HEK293 (cell line): ENCODE measurements at regions not wholly inside any gene's neighbourhood (a gene's known extent, or its start where the extent isn't known, plus 50 kb on each side); places are given as distances from the start of the nearest gene placed in this dataset.

ENCODE experiments used
- CTCF ChIA-PET: fragments of 350-600 bp; formaldehyde crosslinking; extraction: SDS; loops from one replicate; lab custom pipeline; 2021; ENCODE audit warnings: antibody characterized with exemption; lab: Yijun Ruan, JAX
- POLR2A ChIA-PET: fragments of 300-600 bp; formaldehyde crosslinking; extraction: SDS; loops from one replicate; lab custom pipeline; 2020; ENCODE audit warnings: antibody characterized with exemption, inconsistent platforms; lab: Yijun Ruan, JAX
- H3K27ac ChIP-seq: fragments of 200-500 bp; sonication (Bioruptor generic); 2 replicates; pipeline ENCODE4 v1.5.1; 2014; ENCODE audit warnings: low read depth, low read length, control low read depth, inconsistent platforms; ENCODE audit errors: extremely low read depth
- H3K36me3 ChIP-seq, 2 experiments: fragments of 200-500 bp in 1 of 2; sonication (Bioruptor generic) in 1 of 2; 1 replicate in 1 of 2; 2 replicates in 1 of 2; pipeline ENCODE4 v1.5.1; 2014 to 2017; ENCODE audit warnings: inconsistent platforms in 2 of 2, low read length in 2 of 2; ENCODE audit not compliant: control insufficient read depth in 2 of 2, insufficient read depth in 1 of 2
- H3K4me1 ChIP-seq: fragments of 200-500 bp; sonication (Bioruptor generic); 2 replicates; pipeline ENCODE4 v1.5.1; 2014; ENCODE audit warnings: mild to moderate bottlenecking, low read length, inconsistent platforms; ENCODE audit not compliant: control insufficient read depth, insufficient read depth
- H3K4me3 ChIP-seq: 2 replicates; pipeline ENCODE4 v1.5.1; 2011; ENCODE audit warnings: low read depth, mild to moderate bottlenecking, control low read depth, low read length, moderate library complexity
- H3K9me3 ChIP-seq: fragments of 200-500 bp; sonication (Bioruptor generic); 2 replicates; pipeline ENCODE4 v1.5.1; 2014; ENCODE audit warnings: low read depth, low read length, inconsistent platforms; ENCODE audit not compliant: control insufficient read depth, insufficient read depth
- EGR2 ChIP-seq: fragments of 450-650 bp; formaldehyde crosslinking; IDR thresholded peaks from 2 replicates; pipeline ENCODE4 v1.5.1; 2016; ENCODE audit warnings: low read depth, missing biosample characterization, missing genetic modification characterization
- REPIN1 ChIP-seq: fragments of 450-650 bp; formaldehyde crosslinking; IDR thresholded peaks from 2 replicates; pipeline ENCODE4 v1.5.1; 2017; ENCODE audit warnings: missing biosample characterization, missing genetic modification characterization, low read depth
- SETDB1 ChIP-seq: IDR thresholded peaks from one replicate; pipeline ENCODE4 v1.6.1; 2017; ENCODE audit warnings: mild to moderate bottlenecking, low read length, moderate library complexity, mixed read lengths; ENCODE audit not compliant: insufficient read length
- WT1 ChIP-seq: fragments of 450-650 bp; formaldehyde crosslinking; IDR thresholded peaks from 2 replicates; pipeline ENCODE4 v1.5.1; 2016; ENCODE audit warnings: missing biosample characterization, missing genetic modification characterization
- ZNF292 ChIP-seq: fragments of 450-650 bp; formaldehyde crosslinking; IDR thresholded peaks from 2 replicates; pipeline ENCODE4 v1.5.1; 2016; ENCODE audit warnings: low read depth, missing biosample characterization, missing genetic modification characterization, borderline replicate concordance
- ZNF350 ChIP-seq: fragments of 450-650 bp; formaldehyde crosslinking; IDR thresholded peaks from 2 replicates; pipeline ENCODE4 v1.5.0; 2017; ENCODE audit warnings: missing biosample characterization, mild to moderate bottlenecking, missing genetic modification characterization
- ZNF501 ChIP-seq: fragments of 450-650 bp; formaldehyde crosslinking; IDR thresholded peaks from 2 replicates; pipeline ENCODE4 v1.5.1; 2016; ENCODE audit warnings: missing biosample characterization, missing genetic modification characterization
- ZNF529 ChIP-seq: fragments of 450-650 bp; formaldehyde crosslinking; IDR thresholded peaks from 2 replicates; pipeline ENCODE4 v1.5.1; 2017; ENCODE audit warnings: missing genetic modification characterization, missing biosample characterization; ENCODE audit not compliant: insufficient replicate concordance
- ZNF654 ChIP-seq: fragments of 450-650 bp; formaldehyde crosslinking; IDR thresholded peaks from 2 replicates; pipeline ENCODE4 v1.5.1; 2016; ENCODE audit warnings: low read depth, missing biosample characterization, missing genetic modification characterization
- TF ChIP-seq, protein P1 (sequence below): fragments of 450-650 bp; formaldehyde crosslinking; IDR thresholded peaks from 2 replicates; pipeline ENCODE4 v1.5.0; 2017; ENCODE audit warnings: missing biosample characterization, missing genetic modification characterization, borderline replicate concordance
- TF ChIP-seq, protein P2 (sequence below): fragments of 450-650 bp; IDR thresholded peaks from 2 replicates; pipeline ENCODE4 v1.5.1; 2018; ENCODE audit warnings: missing biosample characterization, missing genetic modification characterization
- TF ChIP-seq, protein P3 (sequence below): fragments of 450-650 bp; formaldehyde crosslinking; IDR thresholded peaks from 2 replicates; pipeline ENCODE4 v1.5.1; 2016; ENCODE audit warnings: missing biosample characterization, missing genetic modification characterization
- TF ChIP-seq, protein P4 (sequence below): fragments of 450-650 bp; formaldehyde crosslinking; IDR thresholded peaks from 2 replicates; pipeline ENCODE4 v1.5.1; 2017; ENCODE audit warnings: missing biosample characterization, missing genetic modification characterization

DNA sequence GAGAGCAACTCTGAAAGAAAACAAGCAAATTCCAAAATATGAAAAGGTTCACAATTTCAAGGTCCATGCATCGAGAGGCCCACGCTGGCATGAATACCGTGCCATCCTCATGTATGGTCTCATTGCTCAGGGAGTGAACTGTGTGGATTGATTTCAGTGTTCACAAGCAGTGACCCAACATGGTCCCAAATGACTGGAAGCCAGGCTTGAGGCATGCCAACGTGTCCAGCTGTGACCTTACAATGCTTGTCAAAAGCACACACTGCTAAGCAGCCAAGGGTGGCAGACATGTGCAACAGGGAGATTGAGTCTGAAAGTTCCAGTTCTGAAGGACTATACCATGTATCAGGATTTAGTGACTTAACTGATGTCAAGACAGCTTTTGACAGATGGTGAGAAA, 58.7 kb upstream of the CLDN24 start:
- ChIA-PET POLR2A (no interaction called here), CTCF (no interaction called here)
- Histone ChIP-seq H3K4me1 (no peaks in the 10 kb centered on the region), H3K9me3 (no peaks in the 10 kb centered on the region), H3K36me3 (no peaks in the 10 kb centered on the region), H3K27ac (no peak overlapping the region), H3K4me3 (no peak overlapping the region)
- TF ChIP-seq, protein P1, sequence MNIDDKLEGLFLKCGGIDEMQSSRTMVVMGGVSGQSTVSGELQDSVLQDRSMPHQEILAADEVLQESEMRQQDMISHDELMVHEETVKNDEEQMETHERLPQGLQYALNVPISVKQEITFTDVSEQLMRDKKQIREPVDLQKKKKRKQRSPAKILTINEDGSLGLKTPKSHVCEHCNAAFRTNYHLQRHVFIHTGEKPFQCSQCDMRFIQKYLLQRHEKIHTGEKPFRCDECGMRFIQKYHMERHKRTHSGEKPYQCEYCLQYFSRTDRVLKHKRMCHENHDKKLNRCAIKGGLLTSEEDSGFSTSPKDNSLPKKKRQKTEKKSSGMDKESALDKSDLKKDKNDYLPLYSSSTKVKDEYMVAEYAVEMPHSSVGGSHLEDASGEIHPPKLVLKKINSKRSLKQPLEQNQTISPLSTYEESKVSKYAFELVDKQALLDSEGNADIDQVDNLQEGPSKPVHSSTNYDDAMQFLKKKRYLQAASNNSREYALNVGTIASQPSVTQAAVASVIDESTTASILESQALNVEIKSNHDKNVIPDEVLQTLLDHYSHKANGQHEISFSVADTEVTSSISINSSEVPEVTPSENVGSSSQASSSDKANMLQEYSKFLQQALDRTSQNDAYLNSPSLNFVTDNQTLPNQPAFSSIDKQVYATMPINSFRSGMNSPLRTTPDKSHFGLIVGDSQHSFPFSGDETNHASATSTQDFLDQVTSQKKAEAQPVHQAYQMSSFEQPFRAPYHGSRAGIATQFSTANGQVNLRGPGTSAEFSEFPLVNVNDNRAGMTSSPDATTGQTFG, result no peak
- TF ChIP-seq ZNF350 (tag by site-specific recombination), result no peak
- TF ChIP-seq WT1 (tag by site-specific recombination), result no peak
- TF ChIP-seq, protein P2, sequence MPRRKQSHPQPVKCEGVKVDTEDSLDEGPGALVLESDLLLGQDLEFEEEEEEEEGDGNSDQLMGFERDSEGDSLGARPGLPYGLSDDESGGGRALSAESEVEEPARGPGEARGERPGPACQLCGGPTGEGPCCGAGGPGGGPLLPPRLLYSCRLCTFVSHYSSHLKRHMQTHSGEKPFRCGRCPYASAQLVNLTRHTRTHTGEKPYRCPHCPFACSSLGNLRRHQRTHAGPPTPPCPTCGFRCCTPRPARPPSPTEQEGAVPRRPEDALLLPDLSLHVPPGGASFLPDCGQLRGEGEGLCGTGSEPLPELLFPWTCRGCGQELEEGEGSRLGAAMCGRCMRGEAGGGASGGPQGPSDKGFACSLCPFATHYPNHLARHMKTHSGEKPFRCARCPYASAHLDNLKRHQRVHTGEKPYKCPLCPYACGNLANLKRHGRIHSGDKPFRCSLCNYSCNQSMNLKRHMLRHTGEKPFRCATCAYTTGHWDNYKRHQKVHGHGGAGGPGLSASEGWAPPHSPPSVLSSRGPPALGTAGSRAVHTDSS, result no peak

DNA sequence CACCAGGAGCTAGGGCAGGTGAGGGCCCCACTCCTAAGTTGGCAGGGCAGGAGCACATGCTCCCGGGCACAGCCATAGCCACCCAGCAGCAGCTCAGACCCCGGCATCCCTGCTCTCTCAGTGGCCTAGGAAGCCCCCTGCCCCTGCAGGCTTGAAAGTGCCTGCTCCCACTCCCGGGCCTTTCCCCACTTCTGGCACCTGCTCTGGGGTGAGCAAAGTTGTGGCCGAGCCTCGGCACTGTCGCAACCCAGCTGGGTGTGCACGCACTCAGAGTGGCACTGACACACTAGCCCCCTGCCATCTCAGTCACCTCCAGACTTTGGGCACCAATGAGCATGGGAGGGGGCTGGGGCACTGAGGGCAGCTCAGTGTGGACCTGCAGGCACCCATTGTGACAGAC, 60.8 kb upstream of the CDKN2AIP start:
- POLR2A ChIA-PET, result no interaction called here
- Histone ChIP-seq H3K27ac (no peak overlapping the region), H3K9me3 (no peaks in the 10 kb centered on the region)
- TF ChIP-seq ZNF292 (tag by site-specific recombination), result no peak
- no peak for TF ChIP-seq REPIN1 (tag by site-specific recombination)
- TF ChIP-seq ZNF654 (tag by site-specific recombination), result no peak
- TF ChIP-seq, protein P1, result no peak
- TF ChIP-seq, protein P3, sequence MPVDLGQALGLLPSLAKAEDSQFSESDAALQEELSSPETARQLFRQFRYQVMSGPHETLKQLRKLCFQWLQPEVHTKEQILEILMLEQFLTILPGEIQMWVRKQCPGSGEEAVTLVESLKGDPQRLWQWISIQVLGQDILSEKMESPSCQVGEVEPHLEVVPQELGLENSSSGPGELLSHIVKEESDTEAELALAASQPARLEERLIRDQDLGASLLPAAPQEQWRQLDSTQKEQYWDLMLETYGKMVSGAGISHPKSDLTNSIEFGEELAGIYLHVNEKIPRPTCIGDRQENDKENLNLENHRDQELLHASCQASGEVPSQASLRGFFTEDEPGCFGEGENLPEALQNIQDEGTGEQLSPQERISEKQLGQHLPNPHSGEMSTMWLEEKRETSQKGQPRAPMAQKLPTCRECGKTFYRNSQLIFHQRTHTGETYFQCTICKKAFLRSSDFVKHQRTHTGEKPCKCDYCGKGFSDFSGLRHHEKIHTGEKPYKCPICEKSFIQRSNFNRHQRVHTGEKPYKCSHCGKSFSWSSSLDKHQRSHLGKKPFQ (tag by site-specific recombination), result no peak
- TF ChIP-seq, protein P4, sequence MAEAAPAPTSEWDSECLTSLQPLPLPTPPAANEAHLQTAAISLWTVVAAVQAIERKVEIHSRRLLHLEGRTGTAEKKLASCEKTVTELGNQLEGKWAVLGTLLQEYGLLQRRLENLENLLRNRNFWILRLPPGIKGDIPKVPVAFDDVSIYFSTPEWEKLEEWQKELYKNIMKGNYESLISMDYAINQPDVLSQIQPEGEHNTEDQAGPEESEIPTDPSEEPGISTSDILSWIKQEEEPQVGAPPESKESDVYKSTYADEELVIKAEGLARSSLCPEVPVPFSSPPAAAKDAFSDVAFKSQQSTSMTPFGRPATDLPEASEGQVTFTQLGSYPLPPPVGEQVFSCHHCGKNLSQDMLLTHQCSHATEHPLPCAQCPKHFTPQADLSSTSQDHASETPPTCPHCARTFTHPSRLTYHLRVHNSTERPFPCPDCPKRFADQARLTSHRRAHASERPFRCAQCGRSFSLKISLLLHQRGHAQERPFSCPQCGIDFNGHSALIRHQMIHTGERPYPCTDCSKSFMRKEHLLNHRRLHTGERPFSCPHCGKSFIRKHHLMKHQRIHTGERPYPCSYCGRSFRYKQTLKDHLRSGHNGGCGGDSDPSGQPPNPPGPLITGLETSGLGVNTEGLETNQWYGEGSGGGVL (tag by site-specific recombination), result no peak
- TF ChIP-seq ZNF529, result no peak
- TF ChIP-seq ZNF501 (tag by site-specific recombination), result no peak
- TF ChIP-seq, all 188 proteins: peak for 0
- H3K36me3 ChIP-seq, result no peaks in the 10 kb centered on the region
- CTCF ChIA-PET, result no interaction called here
- H3K4me1 ChIP-seq, result no peaks in the 10 kb centered on the region
- no peak overlapping the region for H3K4me3 ChIP-seq

DNA sequence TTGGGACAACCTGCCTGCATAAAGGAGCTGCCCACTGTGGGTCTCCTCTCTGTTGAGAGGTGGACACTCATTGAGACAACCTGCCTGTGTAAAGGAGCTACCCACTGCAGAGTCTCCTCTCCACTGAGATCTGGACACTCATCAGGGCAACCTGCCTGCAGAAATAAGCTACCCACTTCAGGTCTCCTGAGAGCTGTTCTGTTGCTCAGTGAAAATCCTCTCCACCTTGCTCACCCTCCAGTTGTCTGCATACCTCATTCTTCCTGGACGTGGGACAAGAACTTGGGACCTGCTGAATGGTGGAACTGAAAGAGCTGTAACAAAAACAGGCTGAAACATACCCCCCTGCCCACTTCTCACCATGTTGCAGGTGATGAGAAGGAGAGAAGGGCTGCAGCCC, 59.9 kb upstream of the CDKN2AIP start:
- H3K4me1 ChIP-seq, result no peaks in the 10 kb centered on the region
- CTCF ChIA-PET, result no interaction called here
- no peaks in the 10 kb centered on the region for H3K9me3 ChIP-seq
- no peak overlapping the region for H3K27ac ChIP-seq
- H3K4me3 ChIP-seq, result no peak overlapping the region
- H3K36me3 ChIP-seq, result no peaks in the 10 kb centered on the region
- POLR2A ChIA-PET, result no interaction called here
- no peak for TF ChIP-seq EGR2 (tag by site-specific recombination)
- TF ChIP-seq SETDB1, result peak; percentile 72
